Kidney (tissue), 13 donors: ENCODE measurements at regions not wholly inside any gene's neighbourhood (a gene's known extent, or its start where the extent isn't known, plus 50 kb on each side); places are given as distances from the start of the nearest gene placed in this dataset.

ENCODE experiments used
- DNase-seq, 5 donors: peaks; one replicate each; pipeline ENCODE4 v3.0.0-alpha.2; 2013 to 2020
- FAIRE-seq: peaks from 2 replicates; lab custom pipeline; 2012; peaks lifted over from hg19 to GRCh38; lab: Jason Lieb, UNC
- H3K27ac ChIP-seq, 2 donors: one replicate each; pipeline ENCODE4 v1.7.0; 2013; ENCODE audit warnings: low read depth in 2 of 2, low read length in 2 of 2, inconsistent platforms in 1 of 2
- H3K27me3 ChIP-seq: one replicate; pipeline ENCODE4 v1.7.1; 2013; ENCODE audit warnings: low read length, inconsistent platforms; ENCODE audit not compliant: control insufficient read depth, insufficient read depth
- H3K36me3 ChIP-seq, 3 donors: one replicate each; pipeline versions ENCODE4 v1.7.0 to v1.7.1; 2013; ENCODE audit warnings: low read length in 3 of 3, control low read depth in 1 of 3, inconsistent platforms in 1 of 3; ENCODE audit not compliant: insufficient read depth in 3 of 3, control insufficient read depth in 2 of 3
- H3K4me1 ChIP-seq, 3 donors: one replicate each; pipeline versions ENCODE4 v1.7.0 to v1.7.1; 2013; ENCODE audit warnings: low read length in 3 of 3, inconsistent platforms in 1 of 3, low read depth in 1 of 3; ENCODE audit not compliant: control insufficient read depth in 2 of 3, insufficient read depth in 2 of 3
- H3K4me3 ChIP-seq, 3 donors: one replicate each; pipeline versions ENCODE4 v1.7.0 to v1.8.1; 2013; ENCODE audit warnings: low read length in 3 of 3, control low read depth in 1 of 3, inconsistent platforms in 1 of 3
- H3K9ac ChIP-seq, 3 donors: one replicate each; pipeline versions ENCODE4 v1.7.0 to v1.7.1; 2013; ENCODE audit warnings: low read length in 3 of 3, control low read depth in 1 of 3, inconsistent platforms in 1 of 3
- H3K9me3 ChIP-seq, 3 donors: one replicate each; pipeline versions ENCODE4 v1.7.0 to v1.7.1; 2013; ENCODE audit warnings: low read length in 3 of 3, control low read depth in 1 of 3, inconsistent platforms in 1 of 3; ENCODE audit not compliant: control insufficient read depth in 2 of 3, insufficient read depth in 1 of 3
- intact Hi-C: fragments of 100-400 bp; cut with DNase I; formaldehyde crosslinking; loops from one replicate; pipeline ENCODE4 v1.11.1; 2022
- TF ChIP-seq, protein P1 (sequence below): IDR thresholded peaks from 3 replicates; pipeline ENCODE4 v1.5.1; 2012; ENCODE audit warnings: mild to moderate bottlenecking, moderate library complexity, borderline replicate concordance; ENCODE audit not compliant: insufficient read depth; ENCODE audit errors: extremely low read depth
- donor health status: control.
- donor health status: control.
- donor health status: control.
- donor health status: control.
- donor health status: control.
- donor health status: DM: yes; HTN: yes; CAD: no.
- donor health status: Normal renal cell carcinoma (clear cell type).

DNA sequence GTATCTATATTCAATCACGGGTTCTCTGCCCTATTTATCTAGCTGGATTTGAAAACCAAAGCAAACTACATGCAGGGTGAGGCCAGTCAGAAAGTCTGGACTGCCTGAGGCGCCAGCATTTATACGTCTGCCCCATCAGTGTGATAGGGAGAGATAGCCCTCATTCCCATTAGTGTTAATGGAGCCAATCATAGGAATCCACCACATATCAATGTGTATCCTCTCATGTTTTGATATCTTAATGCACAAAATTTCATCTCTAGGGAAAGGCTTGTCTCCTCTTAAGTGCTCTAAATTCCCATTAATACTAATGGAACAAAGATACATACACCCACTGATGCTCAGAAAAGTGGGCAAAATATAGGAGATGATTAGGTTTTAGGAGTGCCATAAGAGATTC lies 376.2 kb downstream of the BTBD3 start:
- Histone ChIP-seq H3K9me3 (peaks cover 0 to 4% (median 0%) of the 10 kb centered on the region in 3 donors), H3K27me3 (no peaks in the 10 kb centered on the region), H3K4me1 (no peaks in the 10 kb centered on the region), H3K36me3 (no peaks in the 10 kb centered on the region), H3K4me3 (no peak overlapping the region), H3K27ac (no peak overlapping the region), H3K9ac (no peak overlapping the region)
- peak in 1 of 5 donors; percentile 45 for DNase-seq
- TF ChIP-seq, protein P1, sequence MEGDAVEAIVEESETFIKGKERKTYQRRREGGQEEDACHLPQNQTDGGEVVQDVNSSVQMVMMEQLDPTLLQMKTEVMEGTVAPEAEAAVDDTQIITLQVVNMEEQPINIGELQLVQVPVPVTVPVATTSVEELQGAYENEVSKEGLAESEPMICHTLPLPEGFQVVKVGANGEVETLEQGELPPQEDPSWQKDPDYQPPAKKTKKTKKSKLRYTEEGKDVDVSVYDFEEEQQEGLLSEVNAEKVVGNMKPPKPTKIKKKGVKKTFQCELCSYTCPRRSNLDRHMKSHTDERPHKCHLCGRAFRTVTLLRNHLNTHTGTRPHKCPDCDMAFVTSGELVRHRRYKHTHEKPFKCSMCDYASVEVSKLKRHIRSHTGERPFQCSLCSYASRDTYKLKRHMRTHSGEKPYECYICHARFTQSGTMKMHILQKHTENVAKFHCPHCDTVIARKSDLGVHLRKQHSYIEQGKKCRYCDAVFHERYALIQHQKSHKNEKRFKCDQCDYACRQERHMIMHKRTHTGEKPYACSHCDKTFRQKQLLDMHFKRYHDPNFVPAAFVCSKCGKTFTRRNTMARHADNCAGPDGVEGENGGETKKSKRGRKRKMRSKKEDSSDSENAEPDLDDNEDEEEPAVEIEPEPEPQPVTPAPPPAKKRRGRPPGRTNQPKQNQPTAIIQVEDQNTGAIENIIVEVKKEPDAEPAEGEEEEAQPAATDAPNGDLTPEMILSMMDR: no peak
- no peak for FAIRE-seq
- intact Hi-C loops: no loop called here

DNA sequence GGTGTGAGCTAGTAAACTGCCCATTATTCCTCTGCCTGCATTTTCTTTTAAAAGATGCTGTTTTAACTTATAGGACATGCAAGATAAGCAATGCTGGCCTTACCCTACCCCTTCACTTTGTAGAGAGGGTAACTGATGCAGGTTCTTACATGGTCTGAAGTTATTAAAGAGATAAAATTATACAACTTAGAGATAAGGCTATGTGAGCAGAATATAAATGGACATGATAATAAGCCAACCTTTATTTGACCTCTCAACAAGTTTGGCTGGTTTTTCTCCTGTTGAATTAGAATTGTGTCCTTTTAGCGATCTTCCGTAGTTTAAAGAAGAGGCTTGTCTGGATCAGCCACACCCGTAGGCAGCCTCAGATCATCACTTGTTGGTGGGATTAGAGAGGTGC lies 377.0 kb downstream of the BTBD3 start:
- FAIRE-seq (no peak), DNase-seq (no peak)
- peaks cover 0 to 5% (median 0%) of the 10 kb centered on the region in 3 donors for H3K9me3 ChIP-seq
- H3K27ac ChIP-seq: no peak overlapping the region
- H3K4me3 ChIP-seq: no peak overlapping the region
- H3K9ac ChIP-seq: no peak overlapping the region
- TF ChIP-seq, protein P1: no peak
- H3K36me3 ChIP-seq: no peaks in the 10 kb centered on the region
- H3K27me3 ChIP-seq: no peaks in the 10 kb centered on the region
- intact Hi-C loops: no loop called here
- H3K4me1 ChIP-seq: no peaks in the 10 kb centered on the region

DNA sequence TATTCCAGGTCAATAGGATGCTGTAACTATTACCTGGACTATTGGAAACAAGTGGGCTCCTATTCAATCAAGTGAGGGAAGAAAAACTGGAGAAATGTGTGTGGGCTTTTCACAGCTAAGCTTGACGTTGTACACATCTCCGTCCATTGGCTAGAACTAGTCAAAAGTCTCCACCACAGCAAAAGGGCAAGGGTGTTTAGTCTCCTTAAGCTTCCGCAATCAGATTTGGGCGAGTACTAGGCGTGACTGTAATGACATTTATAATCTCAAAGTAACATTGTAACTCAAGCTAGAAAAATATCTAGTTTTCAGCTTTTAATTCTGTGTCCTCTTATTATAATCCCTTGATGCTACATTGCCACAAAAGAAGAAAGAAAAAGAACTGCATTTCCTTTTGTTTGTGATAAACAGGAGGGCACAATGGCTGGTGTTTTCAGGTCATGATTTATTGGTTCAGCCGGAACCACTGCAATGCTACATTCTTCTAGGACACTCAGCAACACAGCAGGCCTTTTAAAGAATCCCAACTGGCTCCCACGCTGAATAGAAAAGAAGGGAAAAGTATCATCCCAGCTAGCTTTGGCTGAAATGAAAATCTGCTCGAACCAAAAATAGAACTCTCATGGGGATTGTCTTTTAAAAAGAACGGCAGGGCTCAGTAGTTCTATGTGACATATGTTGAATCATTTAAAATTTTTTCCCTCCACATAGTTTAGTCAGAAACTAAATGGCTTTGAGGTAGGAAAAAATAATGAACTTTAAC lies 387.7 kb downstream of the BTBD3 start:
- FAIRE-seq (no peak), DNase-seq (peak in 1 of 5 donors; percentile 15)
- Histone ChIP-seq H3K9me3 (no peaks in the 10 kb centered on the region), H3K9ac (no peak overlapping the region), H3K36me3 (no peaks in the 10 kb centered on the region), H3K27me3 (no peaks in the 10 kb centered on the region), H3K4me1 (no peaks in the 10 kb centered on the region), H3K27ac (no peak overlapping the region), H3K4me3 (no peak overlapping the region)
- TF ChIP-seq, protein P1: no peak
- intact Hi-C loops: no loop called here

- DNase-seq (no peak), FAIRE-seq (no peak)
- H3K4me3 ChIP-seq: no peak overlapping the region
- no peak overlapping the region for H3K9ac ChIP-seq
- TF ChIP-seq, protein P1: no peak
- no peaks in the 10 kb centered on the region for H3K9me3 ChIP-seq
- intact Hi-C loops: no loop called here
- H3K4me1 ChIP-seq: no peaks in the 10 kb centered on the region
- H3K27me3 ChIP-seq: no peaks in the 10 kb centered on the region
- H3K36me3 ChIP-seq: no peaks in the 10 kb centered on the region
- H3K27ac ChIP-seq: no peak overlapping the region
These were observed 388.4 kb downstream of the BTBD3 start for GRCh38 chr20:12306107-12306506.
